PC-3 (cell line): ENCODE measurements at regions not wholly inside any gene's neighbourhood (a gene's known extent, or its start where the extent isn't known, plus 50 kb on each side); places are given as distances from the start of the nearest gene placed in this dataset.

ENCODE experiments used
- ATAC-seq: fragments of 200-7000 bp; cut with Tn5 transposase; 2 replicates; pipeline ENCODE4 v1.9.1; 2020; ENCODE audit warnings: mild to moderate bottlenecking, moderate library complexity
- BruUV-seq: library from RNA; stranded (reverse); fragments of 400-500 nt; replicated peaks from 2 replicates; lab custom pipeline; 2021; lab: Mats Ljungman, UMichigan
- CTCF ChIA-PET: fragments of 300-600 bp; sonication (Branson Sonifier 250); formaldehyde crosslinking; loops from one replicate; lab custom pipeline; 2022; ENCODE audit warnings: antibody characterized with exemption; lab: Charles Lee
- POLR2A ChIA-PET: fragments of 300-600 bp; sonication (Branson Sonifier 250); formaldehyde crosslinking; loops from one replicate; lab custom pipeline; 2022; ENCODE audit warnings: antibody characterized with exemption; ENCODE audit not compliant: unreplicated experiment; lab: Charles Lee
- DNase-seq: peaks from one replicate; pipeline ENCODE4 v3.0.0-alpha.2; 2015
- H2AFZ ChIP-seq: fragments of 300-600 bp; sonication (generic); 2 replicates; pipeline ENCODE4 v1.6.0; 2016; ENCODE audit warnings: antibody characterized with exemption, low read length
- H3F3A ChIP-seq: fragments of 300-600 bp; sonication (generic); one replicate; pipeline ENCODE4 v1.6.0; 2017; ENCODE audit warnings: antibody characterized with exemption, low read length, control low read depth, mild to moderate bottlenecking; ENCODE audit not compliant: unreplicated experiment
- H3K27ac ChIP-seq: fragments of 300-600 bp; sonication (generic); 2 replicates; pipeline ENCODE4 v1.5.1; 2016; ENCODE audit warnings: mild to moderate bottlenecking, low read length
- H3K27me3 ChIP-seq: fragments of 300-600 bp; sonication (generic); 2 replicates; pipeline ENCODE4 v1.6.1; 2016; ENCODE audit warnings: low read length, mixed read lengths
- H3K36me3 ChIP-seq: fragments of 300-600 bp; sonication (generic); 2 replicates; pipeline ENCODE4 v1.6.1; 2016; ENCODE audit warnings: low read depth, mixed run types, low read length, mixed read lengths
- H3K4me1 ChIP-seq: fragments of 300-600 bp; sonication (generic); 2 replicates; pipeline ENCODE4 v1.5.1; 2016; ENCODE audit warnings: low read length; ENCODE audit not compliant: insufficient read depth
- H3K4me2 ChIP-seq: fragments of 300-600 bp; sonication (generic); 2 replicates; pipeline ENCODE4 v1.6.0; 2016; ENCODE audit warnings: low read length
- H3K4me3 ChIP-seq: fragments of 300-600 bp; sonication (generic); 2 replicates; pipeline ENCODE4 v1.5.1; 2016; ENCODE audit warnings: mild to moderate bottlenecking, low read length, mixed read lengths
- H3K79me2 ChIP-seq: fragments of 300-600 bp; sonication (generic); 2 replicates; pipeline ENCODE4 v1.6.1; 2017; ENCODE audit warnings: low read length, mixed read lengths
- H3K9ac ChIP-seq: fragments of 300-600 bp; sonication (generic); 2 replicates; pipeline ENCODE4 v1.6.0; 2016; ENCODE audit warnings: mild to moderate bottlenecking, low read length
- H3K9me2 ChIP-seq: fragments of 300-600 bp; sonication (generic); replicated peaks from 2 replicates; pipeline ENCODE4 v1.6.1; 2016; ENCODE audit warnings: mixed run types, low read length, mixed read lengths
- H3K9me3 ChIP-seq: fragments of 300-600 bp; sonication (generic); 2 replicates; pipeline ENCODE4 v1.6.1; 2016; ENCODE audit warnings: low read length, mixed read lengths
- H4K20me1 ChIP-seq: fragments of 300-600 bp; sonication (generic); 2 replicates; pipeline ENCODE4 v1.6.1; 2016; ENCODE audit warnings: low read length, mixed read lengths
- CTCF ChIP-seq: fragments of 300-600 bp; sonication (generic); conservative IDR thresholded peaks from 2 replicates; pipeline ENCODE4 v1.5.1; 2017; ENCODE audit warnings: antibody characterized with exemption, low read depth, mild to moderate bottlenecking, low read length
- EZH2 ChIP-seq: fragments of 300-600 bp; sonication (generic); IDR thresholded peaks from one replicate; pipeline ENCODE4 v1.6.1; 2017; ENCODE audit warnings: antibody characterized with exemption, mild to moderate bottlenecking, low read length; ENCODE audit not compliant: unreplicated experiment
- EZH2phosphoT487 ChIP-seq: fragments of 300-600 bp; sonication (generic); IDR thresholded peaks from 2 replicates; pipeline ENCODE4 v1.6.1; 2018; ENCODE audit warnings: mild to moderate bottlenecking, antibody characterized with exemption, low read length, borderline replicate concordance
- intact Hi-C: fragments of 100-400 bp; cut with micrococcal nuclease; formaldehyde crosslinking; loops from 2 replicates; pipeline ENCODE4 v1.9.0; 2023

DNA sequence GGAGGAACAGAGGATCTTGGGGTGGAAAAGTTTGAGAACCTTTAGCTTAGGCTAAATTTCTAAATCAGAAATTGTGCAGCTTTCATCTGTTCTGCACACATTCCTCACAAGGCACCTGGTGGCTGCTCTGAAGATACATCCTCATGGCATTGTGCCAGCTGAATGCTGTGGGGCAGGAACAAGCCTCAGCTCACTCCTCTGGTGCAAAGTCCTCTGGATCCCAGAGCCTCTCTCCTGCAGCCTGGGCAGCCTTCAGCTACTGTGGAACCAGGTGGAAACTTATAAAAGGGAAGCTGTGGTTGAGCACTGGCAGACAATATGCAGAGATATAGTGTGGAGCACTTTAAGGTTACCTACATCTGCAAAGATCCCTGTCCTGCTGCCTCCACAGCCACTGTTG is 72.3 kb downstream of the KCTD12 start:
- POLR2A ChIA-PET: no interaction called here

DNA sequence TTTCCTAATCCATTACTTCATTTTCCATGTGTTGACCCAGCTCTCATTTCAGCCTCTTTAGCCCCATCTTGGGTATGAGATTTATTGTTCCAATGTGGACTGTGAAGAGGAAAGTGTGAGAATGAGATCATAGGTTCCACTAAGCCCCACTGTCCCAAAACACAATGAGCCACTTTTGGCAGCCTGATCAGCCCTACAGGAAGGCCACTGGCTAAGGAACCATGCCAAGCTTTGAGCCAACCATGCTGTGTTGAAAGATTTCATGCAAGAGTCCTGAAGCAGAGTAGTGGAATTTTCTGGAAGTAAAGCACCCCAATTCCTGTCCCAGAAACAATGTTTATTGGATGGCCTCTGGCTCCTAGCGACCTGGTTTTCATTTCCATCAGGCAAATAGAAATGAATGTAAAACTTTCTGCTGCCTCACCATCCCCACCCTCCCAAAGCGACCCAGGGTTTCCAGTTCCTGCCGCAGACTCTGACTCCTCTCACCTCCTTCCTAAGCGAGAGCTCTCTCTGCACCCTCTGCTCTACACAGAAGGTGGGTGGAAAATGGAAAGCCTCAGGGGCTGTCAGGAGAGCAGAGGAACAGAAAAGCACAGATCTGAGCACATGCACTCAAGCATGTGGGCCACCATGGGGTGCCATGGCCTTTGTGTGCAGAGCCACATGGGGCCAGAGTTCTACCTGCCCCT is 73.1 kb downstream of the KCTD12 start:
- Histone ChIP-seq H3K27me3 (no peaks in the 10 kb centered on the region), H3K4me1 (peaks cover 15% of the 10 kb centered on the region), H3K4me2 (no peak overlapping the region), H3K36me3 (no peaks in the 10 kb centered on the region), H2AFZ (no peak overlapping the region), H3K79me2 (no peaks in the 10 kb centered on the region), H3K9ac (no peak overlapping the region), H3K4me3 (no peak overlapping the region), H3K27ac (no peak overlapping the region), H3K9me3 (no peaks in the 10 kb centered on the region), H3F3A (no peaks in the 10 kb centered on the region), H3K9me2 (no peaks in the 10 kb centered on the region), H4K20me1 (no peaks in the 10 kb centered on the region)
- ATAC-seq: no peak
- ChIA-PET CTCF (no interaction called here), POLR2A (no interaction called here)
- no peak for DNase-seq
- no TSS peak for BruUV-seq
- intact Hi-C loops: no loop called here
- TF ChIP-seq EZH2phosphoT487: no peak
- no peak for TF ChIP-seq EZH2
- no peak for TF ChIP-seq CTCF

More for the DNA sequence above, 72.3 kb downstream of the KCTD12 start:
- Histone ChIP-seq H3K9me2 (no peaks in the 10 kb centered on the region), H3K4me1 (peaks cover 11% of the 10 kb centered on the region), H2AFZ (no peak overlapping the region), H3K9ac (no peak overlapping the region), H3K79me2 (no peaks in the 10 kb centered on the region), H3K4me2 (no peak overlapping the region), H3K27me3 (no peaks in the 10 kb centered on the region), H4K20me1 (no peaks in the 10 kb centered on the region), H3F3A (no peaks in the 10 kb centered on the region), H3K4me3 (no peak overlapping the region), H3K27ac (no peak overlapping the region), H3K36me3 (no peaks in the 10 kb centered on the region), H3K9me3 (no peaks in the 10 kb centered on the region)
- no peak for ATAC-seq
- no TSS peak for BruUV-seq
- CTCF ChIA-PET: no interaction called here
- intact Hi-C loops: no loop called here
- no peak for DNase-seq
- no peak for TF ChIP-seq EZH2phosphoT487
- TF ChIP-seq CTCF: no peak

GRCh38 chr13:76812206-76812897 is 73.9 kb downstream of the KCTD12 start:
- no peaks in the 10 kb centered on the region for H3K79me2 ChIP-seq
- ATAC-seq: no peak
- POLR2A ChIA-PET: no interaction called here
- H3K27me3 ChIP-seq: no peaks in the 10 kb centered on the region
- no peaks in the 10 kb centered on the region for H3K9me2 ChIP-seq
- CTCF ChIA-PET: no interaction called here
- H3K4me1 ChIP-seq: peaks cover 15% of the 10 kb centered on the region
- intact Hi-C loops: no loop called here
- H3F3A ChIP-seq: no peaks in the 10 kb centered on the region
- no peak overlapping the region for H3K4me2 ChIP-seq
- BruUV-seq: no TSS peak
- H4K20me1 ChIP-seq: no peaks in the 10 kb centered on the region
- H3K36me3 ChIP-seq: no peaks in the 10 kb centered on the region
- no peak overlapping the region for H2AFZ ChIP-seq
- H3K4me3 ChIP-seq: no peak overlapping the region
- DNase-seq: no peak
- no peak overlapping the region for H3K9ac ChIP-seq
- TF ChIP-seq CTCF: no peak
- no peaks in the 10 kb centered on the region for H3K9me3 ChIP-seq
- no peak overlapping the region for H3K27ac ChIP-seq
